ENCODE measurements at regions not wholly inside any gene's neighbourhood (a gene's known extent, or its start where the extent isn't known, plus 50 kb on each side); places are given as distances from the start of the nearest gene placed in this dataset.

GRCh38 chr7:113784956-113785355 is 133.9 kb downstream of the PPP1R3A start:
- no peak for TF ChIP-seq POLR2AphosphoS5 (IDR thresholded peaks at IDR 0.05)
- TF ChIP-seq CTCF (IDR thresholded peaks at IDR 0.05): no peak
- no peak for TF ChIP-seq EP300 (IDR thresholded peaks at IDR 0.05; ENCODE audit: low read depth)
- TF ChIP-seq POLR2A (IDR thresholded peaks at IDR 0.05): no peak

Data from transverse colon (tissue), 4 donors.